HEK293 (cell line): ENCODE measurements at regions not wholly inside any gene's neighbourhood (a gene's known extent, or its start where the extent isn't known, plus 50 kb on each side); places are given as distances from the start of the nearest gene placed in this dataset.

Experiments used
- CTCF ChIA-PET: fragments of 350-600 bp; formaldehyde crosslinking; extraction: SDS; loops from one replicate; lab custom pipeline; 2021; ENCODE audit warnings: antibody characterized with exemption; lab: Yijun Ruan, JAX
- POLR2A ChIA-PET: fragments of 300-600 bp; formaldehyde crosslinking; extraction: SDS; loops from one replicate; lab custom pipeline; 2020; ENCODE audit warnings: antibody characterized with exemption, inconsistent platforms; lab: Yijun Ruan, JAX
- H3K27ac ChIP-seq: fragments of 200-500 bp; sonication (Bioruptor generic); 2 replicates; pipeline ENCODE4 v1.5.1; 2014; ENCODE audit warnings: low read depth, low read length, control low read depth, inconsistent platforms; ENCODE audit errors: extremely low read depth
- H3K36me3 ChIP-seq, 2 experiments: fragments of 200-500 bp in 1 of 2; sonication (Bioruptor generic) in 1 of 2; 1 replicate in 1 of 2; 2 replicates in 1 of 2; pipeline ENCODE4 v1.5.1; 2014 to 2017; ENCODE audit warnings: inconsistent platforms in 2 of 2, low read length in 2 of 2; ENCODE audit not compliant: control insufficient read depth in 2 of 2, insufficient read depth in 1 of 2
- H3K4me1 ChIP-seq: fragments of 200-500 bp; sonication (Bioruptor generic); 2 replicates; pipeline ENCODE4 v1.5.1; 2014; ENCODE audit warnings: mild to moderate bottlenecking, low read length, inconsistent platforms; ENCODE audit not compliant: control insufficient read depth, insufficient read depth
- H3K4me3 ChIP-seq: 2 replicates; pipeline ENCODE4 v1.5.1; 2011; ENCODE audit warnings: low read depth, mild to moderate bottlenecking, control low read depth, low read length, moderate library complexity
- H3K9me3 ChIP-seq: fragments of 200-500 bp; sonication (Bioruptor generic); 2 replicates; pipeline ENCODE4 v1.5.1; 2014; ENCODE audit warnings: low read depth, low read length, inconsistent platforms; ENCODE audit not compliant: control insufficient read depth, insufficient read depth
- GFI1B ChIP-seq: fragments of 450-650 bp; formaldehyde crosslinking; IDR thresholded peaks from 2 replicates; pipeline ENCODE4 v1.5.1; 2016; ENCODE audit warnings: missing biosample characterization, missing genetic modification characterization
- KLF16 ChIP-seq: fragments of 450-650 bp; formaldehyde crosslinking; IDR thresholded peaks from 2 replicates; pipeline ENCODE4 v1.5.1; 2017; ENCODE audit warnings: missing biosample characterization, missing genetic modification characterization
- KLF7 ChIP-seq: fragments of 450-650 bp; formaldehyde crosslinking; IDR thresholded peaks from 2 replicates; pipeline ENCODE4 v1.5.1; 2016; ENCODE audit warnings: missing biosample characterization, missing genetic modification characterization, borderline replicate concordance
- PATZ1 ChIP-seq: fragments of 450-650 bp; formaldehyde crosslinking; IDR thresholded peaks from 2 replicates; pipeline ENCODE4 v1.5.1; 2016; ENCODE audit warnings: missing biosample characterization, missing genetic modification characterization
- PRDM1 ChIP-seq: fragments of 450-650 bp; formaldehyde crosslinking; IDR thresholded peaks from 2 replicates; pipeline ENCODE4; 2016; ENCODE audit warnings: missing biosample characterization, missing genetic modification characterization
- PRDM2 ChIP-seq: fragments of 450-650 bp; formaldehyde crosslinking; IDR thresholded peaks from 2 replicates; pipeline ENCODE4 v1.5.1; 2016; ENCODE audit warnings: missing biosample characterization, missing genetic modification characterization, borderline replicate concordance
- PRDM6 ChIP-seq: fragments of 450-650 bp; formaldehyde crosslinking; IDR thresholded peaks from 2 replicates; pipeline ENCODE4 v1.5.1; 2017; ENCODE audit warnings: missing biosample characterization, missing genetic modification characterization
- ZBTB20 ChIP-seq: fragments of 450-650 bp; formaldehyde crosslinking; IDR thresholded peaks from 2 replicates; pipeline ENCODE4 v1.5.1; 2016; ENCODE audit warnings: missing biosample characterization, missing genetic modification characterization
- ZNF157 ChIP-seq: fragments of 450-650 bp; formaldehyde crosslinking; IDR thresholded peaks from 2 replicates; pipeline ENCODE4 v1.5.1; 2016; ENCODE audit warnings: missing biosample characterization, missing genetic modification characterization
- ZNF174 ChIP-seq: fragments of 450-650 bp; formaldehyde crosslinking; IDR thresholded peaks from 2 replicates; pipeline ENCODE4 v1.5.0; 2017; ENCODE audit warnings: missing biosample characterization, mild to moderate bottlenecking, missing genetic modification characterization
- ZNF24 ChIP-seq: fragments of 450-650 bp; formaldehyde crosslinking; IDR thresholded peaks from 2 replicates; pipeline ENCODE4 v1.5.1; 2016; ENCODE audit warnings: missing biosample characterization, missing genetic modification characterization
- ZNF292 ChIP-seq: fragments of 450-650 bp; formaldehyde crosslinking; IDR thresholded peaks from 2 replicates; pipeline ENCODE4 v1.5.1; 2016; ENCODE audit warnings: low read depth, missing biosample characterization, missing genetic modification characterization, borderline replicate concordance
- ZNF416 ChIP-seq: fragments of 450-650 bp; formaldehyde crosslinking; IDR thresholded peaks from 2 replicates; pipeline ENCODE4 v1.5.1; 2016; ENCODE audit warnings: missing biosample characterization, missing genetic modification characterization
- ZNF423 ChIP-seq: fragments of 450-650 bp; formaldehyde crosslinking; IDR thresholded peaks from 2 replicates; pipeline ENCODE4 v1.5.1; 2016; ENCODE audit warnings: missing biosample characterization, missing genetic modification characterization
- ZNF426 ChIP-seq: fragments of 450-650 bp; formaldehyde crosslinking; IDR thresholded peaks from 2 replicates; pipeline ENCODE4 v1.5.1; 2017; ENCODE audit warnings: missing biosample characterization, missing genetic modification characterization, mild to moderate bottlenecking, inconsistent platforms, moderate library complexity
- ZNF514 ChIP-seq: fragments of 450-650 bp; formaldehyde crosslinking; IDR thresholded peaks from 2 replicates; pipeline ENCODE4 v1.5.1; 2016; ENCODE audit warnings: missing biosample characterization, missing genetic modification characterization
- ZNF548 ChIP-seq: fragments of 450-650 bp; formaldehyde crosslinking; IDR thresholded peaks from 2 replicates; pipeline ENCODE4 v1.5.1; 2016; ENCODE audit warnings: missing biosample characterization, missing genetic modification characterization
- ZNF645 ChIP-seq: fragments of 450-650 bp; formaldehyde crosslinking; IDR thresholded peaks from 2 replicates; pipeline ENCODE4; 2016; ENCODE audit warnings: missing biosample characterization, missing genetic modification characterization
- ZNF654 ChIP-seq: fragments of 450-650 bp; formaldehyde crosslinking; IDR thresholded peaks from 2 replicates; pipeline ENCODE4 v1.5.1; 2016; ENCODE audit warnings: low read depth, missing biosample characterization, missing genetic modification characterization
- ZNF658 ChIP-seq: fragments of 450-650 bp; formaldehyde crosslinking; IDR thresholded peaks from 2 replicates; pipeline ENCODE4; 2016; ENCODE audit warnings: missing biosample characterization, missing genetic modification characterization
- ZNF791 ChIP-seq: fragments of 450-650 bp; formaldehyde crosslinking; IDR thresholded peaks from 2 replicates; pipeline ENCODE4 v1.5.1; 2016; ENCODE audit warnings: missing biosample characterization, missing genetic modification characterization

GRCh38 chr3:53991240-53991639 lies 99.6 kb upstream of the SELENOK start (continued):
- TF ChIP-seq PRDM2 (tag by site-specific recombination) (no peak), KLF7 (tag by site-specific recombination) (no peak), ZNF791 (tag by site-specific recombination) (no peak), GFI1B (no peak), PATZ1 (tag by site-specific recombination) (no peak), ZNF426 (tag by site-specific recombination) (no peak), ZNF157 (no peak), ZNF514 (no peak), ZNF174 (tag by site-specific recombination) (no peak), ZNF654 (no peak), ZNF292 (tag by site-specific recombination) (no peak)

GRCh38 chr3:53989946-53990345 lies 98.3 kb upstream of the SELENOK start:
- no peak overlapping the region for H3K4me3 ChIP-seq
- H3K27ac ChIP-seq, result no peak overlapping the region
- H3K9me3 ChIP-seq, result no peaks in the 10 kb centered on the region
- POLR2A ChIA-PET, result no interaction called here
- TF ChIP-seq PRDM1 (tag by site-specific recombination) (no peak), ZBTB20 (tag by site-specific recombination) (no peak), ZNF548 (tag by site-specific recombination) (no peak), ZNF423 (no peak), ZNF416 (tag by site-specific recombination) (no peak), ZNF645 (tag by site-specific recombination) (no peak), KLF16 (tag by site-specific recombination) (no peak), PRDM6 (no peak), ZNF658 (tag by site-specific recombination) (no peak), ZNF24 (tag by site-specific recombination) (no peak)
- TF ChIP-seq, all 188 proteins: peak for 0
- Histone ChIP-seq H3K36me3 (peaks cover 0 to 2% of the 10 kb centered on the region in 2 experiments; a peak in 1 of 3 replicates), H3K4me1 (no peaks in the 10 kb centered on the region; the same call in 1 of the 2 replicates)
- CTCF ChIA-PET, result interaction anchor here (0.5 kb wide), 1 partner anchor 1168 kb away, joined by 5 read pairs; no protein-coding TSS in a partner anchor
